Midbrain (tissue), 1 donor: ENCODE measurements at regions not wholly inside any gene's neighbourhood (a gene's known extent, or its start where the extent isn't known, plus 50 kb on each side); places are given as distances from the start of the nearest gene placed in this dataset.

Source experiments
- DNase-seq: peaks from one replicate; lab custom pipeline; 2025; lab: John Stamatoyannopoulos, UW

- no peak for DNase-seq
Observed at GRCh38 chr7:156125841-156126730, 313.8 kb upstream of the SHH start.

GRCh38 chr7:156124356-156124755 is 312.1 kb upstream of the SHH start:
- no peak for DNase-seq

- DNase-seq: no peak
Observed at GRCh38 chr7:156123362-156123761, 311.1 kb upstream of the SHH start.

GRCh38 chr7:156122752-156123354 is 310.6 kb upstream of the SHH start:
- DNase-seq: no peak

GRCh38 chr7:156121956-156122355 is 309.7 kb upstream of the SHH start:
- no peak for DNase-seq

GRCh38 chr7:156121434-156121833 is 309.2 kb upstream of the SHH start:
- no peak for DNase-seq

GRCh38 chr7:156120552-156120951 is 308.3 kb upstream of the SHH start:
- DNase-seq: no peak

GRCh38 chr7:156119771-156120170 is 307.5 kb upstream of the SHH start:
- no peak for DNase-seq

GRCh38 chr7:156118248-156118645 is 306.0 kb upstream of the SHH start:
- DNase-seq: no peak

- DNase-seq: no peak
Observed at GRCh38 chr7:156117542-156118247, 305.4 kb upstream of the SHH start.

- DNase-seq: no peak
Observed at GRCh38 chr7:156116514-156117215, 304.4 kb upstream of the SHH start.

GRCh38 chr7:156115582-156115981 is 303.3 kb upstream of the SHH start:
- no peak for DNase-seq

- no peak for DNase-seq
Observed at GRCh38 chr7:156113731-156114130, 301.5 kb upstream of the SHH start.

- no peak for DNase-seq
Observed at GRCh38 chr7:156109988-156110387, 297.7 kb upstream of the SHH start.

- DNase-seq: no peak
Observed at GRCh38 chr7:156109076-156109475, 296.8 kb upstream of the SHH start.

- DNase-seq: no peak
Observed at GRCh38 chr7:156107957-156108356, 295.7 kb upstream of the SHH start.

- no peak for DNase-seq
Observed at GRCh38 chr7:156106107-156106426, 293.8 kb upstream of the SHH start.

GRCh38 chr7:156105337-156106106 is 293.3 kb upstream of the SHH start:
- no peak for DNase-seq

GRCh38 chr7:156104501-156105336 is 292.5 kb upstream of the SHH start:
- DNase-seq: no peak

GRCh38 chr7:156102267-156102666 is 290.0 kb upstream of the SHH start:
- DNase-seq: no peak

GRCh38 chr7:156101355-156101754 is 289.1 kb upstream of the SHH start:
- no peak for DNase-seq
